ENCODE measurements at regions not wholly inside any gene's neighbourhood (a gene's known extent, or its start where the extent isn't known, plus 50 kb on each side); places are given as distances from the start of the nearest gene placed in this dataset.

GRCh38 chr9:87245271-87245670 lies 252.4 kb upstream of the DAPK1 start:
- DNase-seq (ENCODE audit: low read depth in 2 of 2): no peak

GRCh38 chr9:87247097-87247496 lies 250.6 kb upstream of the DAPK1 start:
- DNase-seq (ENCODE audit: low read depth in 2 of 2): no peak

GRCh38 chr9:87249029-87249428 lies 248.6 kb upstream of the DAPK1 start:
- no peak for DNase-seq (ENCODE audit: low read depth in 2 of 2)

GRCh38 chr9:87250205-87250604 lies 247.5 kb upstream of the DAPK1 start:
- no peak for DNase-seq (ENCODE audit: low read depth in 2 of 2)

GRCh38 chr9:87255431-87256155 lies 242.1 kb upstream of the DAPK1 start:
- no peak for DNase-seq (ENCODE audit: low read depth in 2 of 2)

- DNase-seq (ENCODE audit: low read depth in 2 of 2): no peak
These were observed 240.7 kb upstream of the DAPK1 start for GRCh38 chr9:87256973-87257372.

- no peak for DNase-seq (ENCODE audit: low read depth in 2 of 2)
These were observed 237.8 kb upstream of the DAPK1 start for GRCh38 chr9:87259543-87260518.

- DNase-seq (ENCODE audit: low read depth in 2 of 2): no peak
These were observed 234.4 kb upstream of the DAPK1 start for GRCh38 chr9:87263291-87263690.

- DNase-seq (ENCODE audit: low read depth in 2 of 2): no peak
These were observed 231.0 kb upstream of the DAPK1 start for GRCh38 chr9:87266697-87267096.

GRCh38 chr9:87267251-87268070 lies 230.2 kb upstream of the DAPK1 start:
- no peak for DNase-seq (ENCODE audit: low read depth in 2 of 2)

- DNase-seq (ENCODE audit: low read depth in 2 of 2): no peak
These were observed 228.1 kb upstream of the DAPK1 start for GRCh38 chr9:87269296-87270176.

GRCh38 chr9:87270221-87270847 lies 227.3 kb upstream of the DAPK1 start:
- no peak for DNase-seq (ENCODE audit: low read depth in 2 of 2)

- DNase-seq (ENCODE audit: low read depth in 2 of 2): no peak
These were observed 226.8 kb upstream of the DAPK1 start for GRCh38 chr9:87270848-87271234.

- DNase-seq (ENCODE audit: low read depth in 2 of 2): no peak
These were observed 225.8 kb upstream of the DAPK1 start for GRCh38 chr9:87271696-87272477.

- DNase-seq (ENCODE audit: low read depth in 2 of 2): no peak
These were observed 222.5 kb upstream of the DAPK1 start for GRCh38 chr9:87275047-87275725.

GRCh38 chr9:87276327-87276841 lies 221.3 kb upstream of the DAPK1 start:
- no peak for DNase-seq (ENCODE audit: low read depth in 2 of 2)

GRCh38 chr9:87276851-87277261 lies 220.8 kb upstream of the DAPK1 start:
- no peak for DNase-seq (ENCODE audit: low read depth in 2 of 2)

- DNase-seq (ENCODE audit: low read depth in 2 of 2): no peak
These were observed 220.3 kb upstream of the DAPK1 start for GRCh38 chr9:87277346-87277745.

Measured in stimulated activated CD4-positive, alpha-beta T cell treated with anti-CD3 and anti-CD28 coated beads, Interleukin-4, amount 100 ng/mL, for 48 hours (primary cell).